Renal cortex interstitium (tissue), 11 donors: ENCODE measurements at regions not wholly inside any gene's neighbourhood (a gene's known extent, or its start where the extent isn't known, plus 50 kb on each side); places are given as distances from the start of the nearest gene placed in this dataset.

Experiments used
- DNase-seq, 11 donors: peaks; one replicate each; pipeline ENCODE4 v3.0.0-alpha.2; 2013; ENCODE audit warnings: low read depth in 9 of 11, low spot score in 4 of 11; ENCODE audit errors: extremely low read depth in 1 of 11

DNA sequence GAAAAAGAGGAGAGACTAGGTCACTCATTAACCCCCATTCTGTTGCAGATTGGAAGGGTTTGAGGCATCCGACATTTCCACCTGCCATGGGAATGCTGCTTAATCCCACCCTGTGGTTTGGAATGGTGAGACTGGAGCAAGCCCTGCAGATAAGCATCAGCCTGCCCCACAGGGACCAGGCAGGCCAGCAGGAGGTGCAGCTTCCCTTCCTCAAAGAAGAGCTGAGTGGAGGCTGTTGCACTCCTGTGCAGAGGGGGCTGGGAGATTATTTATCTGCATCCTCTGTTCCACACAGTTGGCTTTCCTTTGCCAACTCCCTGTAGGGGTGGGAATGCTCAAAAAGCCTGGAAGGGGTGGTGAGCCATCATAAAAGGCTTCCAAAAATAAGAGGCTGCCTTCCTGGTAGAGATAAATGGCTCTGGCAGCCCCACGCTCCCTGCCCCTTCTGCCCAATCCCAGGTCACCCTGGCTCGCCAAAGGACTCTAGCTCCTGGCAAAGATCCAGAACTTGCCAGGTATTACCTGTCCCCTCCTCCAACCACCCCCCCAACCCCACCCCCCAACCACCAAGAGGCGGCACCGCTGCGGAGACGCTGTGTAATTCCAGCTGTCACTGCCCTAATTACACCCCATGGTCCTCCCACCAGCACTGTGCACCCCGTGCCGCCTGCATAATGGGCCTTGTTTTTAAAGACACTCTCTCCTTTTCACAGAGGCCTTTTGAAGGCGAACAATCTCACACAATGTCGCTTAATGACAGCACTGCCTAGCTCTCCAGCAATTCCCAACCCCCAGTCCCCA, 83.0 kb upstream of the ZC3H12A start:
- no peak for DNase-seq

- DNase-seq, result no peak
Measured at GRCh38 chr1:37392051-37392450, 82.3 kb upstream of the ZC3H12A start.

GRCh38 chr1:37393173-37394120, 80.9 kb upstream of the ZC3H12A start:
- no peak for DNase-seq

DNA sequence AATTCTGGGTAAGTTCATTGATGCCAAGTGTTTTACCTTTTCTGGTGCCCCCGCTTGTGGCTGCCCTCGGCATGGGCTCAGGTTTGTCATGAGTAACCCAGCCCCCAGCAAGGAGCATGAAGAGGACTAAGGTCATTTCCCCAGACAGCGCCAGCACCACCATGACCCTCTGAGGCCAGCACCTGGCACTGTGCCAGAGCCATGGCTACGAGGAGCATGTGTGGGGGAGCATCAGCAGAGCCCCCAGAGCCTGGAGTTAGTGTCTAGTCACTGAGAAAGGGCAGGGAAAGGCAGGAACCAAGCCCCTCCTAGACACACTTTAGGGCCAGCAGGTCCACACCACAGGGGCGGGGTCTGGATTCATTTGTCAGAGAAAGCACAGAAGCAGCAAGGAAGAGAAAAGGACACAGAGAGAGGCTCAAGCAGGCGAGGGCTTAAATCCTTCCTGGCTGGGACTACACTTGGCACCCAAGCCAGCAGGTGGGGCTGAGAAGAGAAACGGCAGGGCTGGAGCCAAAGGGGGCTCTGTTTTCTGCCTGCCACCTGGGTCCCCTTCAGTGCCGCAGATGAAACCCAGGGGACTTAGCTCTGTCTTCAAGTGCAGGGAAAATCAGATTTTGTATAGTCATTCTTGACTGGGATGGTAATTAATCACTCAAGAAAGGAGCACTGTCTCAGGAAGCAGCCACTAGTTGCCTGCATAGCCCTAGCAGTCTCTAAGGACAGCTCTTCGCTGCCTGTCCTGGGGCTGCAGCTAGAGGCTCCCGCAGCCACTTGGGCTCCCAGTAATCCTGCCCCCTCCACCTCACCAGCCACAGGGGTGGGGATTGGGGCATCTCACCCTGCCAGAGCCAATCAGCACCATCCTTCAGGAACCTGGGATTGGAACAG, 79.6 kb upstream of the ZC3H12A start:
- no peak for DNase-seq

- DNase-seq, result no peak
Measured at GRCh38 chr1:37398096-37398495, 76.3 kb upstream of the ZC3H12A start.

GRCh38 chr1:37399205-37399604, 75.2 kb upstream of the ZC3H12A start:
- no peak for DNase-seq

DNA sequence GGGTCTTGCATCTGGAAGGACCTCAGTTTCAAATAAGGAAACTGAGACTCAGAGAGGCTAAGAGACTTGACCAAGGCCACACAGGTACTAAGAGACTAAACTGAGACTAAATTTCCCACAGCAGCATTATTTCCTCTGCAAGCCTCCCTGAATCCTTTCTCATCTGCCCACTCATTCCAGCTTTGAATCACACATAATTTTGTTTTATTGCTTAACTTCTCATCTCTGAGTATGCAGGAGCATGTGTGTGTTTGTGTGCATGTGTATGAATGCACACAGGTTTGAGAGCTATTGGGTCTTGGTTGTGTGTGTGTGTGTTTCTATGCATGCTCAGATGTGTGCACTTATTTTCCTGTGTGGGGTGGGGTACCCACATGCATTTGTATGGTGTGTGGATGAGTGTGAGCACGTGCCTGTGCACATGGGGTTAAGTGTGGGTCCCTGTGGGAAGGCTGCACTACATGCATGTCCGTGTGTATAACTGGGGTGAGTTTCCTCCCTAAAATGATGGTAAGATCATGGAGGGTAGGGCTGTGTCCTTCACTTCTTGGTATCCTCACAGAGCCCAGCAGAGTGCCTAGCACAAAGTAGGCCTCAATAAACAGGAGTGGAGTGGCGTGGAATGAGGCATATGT, 74.4 kb upstream of the ZC3H12A start:
- no peak for DNase-seq

DNA sequence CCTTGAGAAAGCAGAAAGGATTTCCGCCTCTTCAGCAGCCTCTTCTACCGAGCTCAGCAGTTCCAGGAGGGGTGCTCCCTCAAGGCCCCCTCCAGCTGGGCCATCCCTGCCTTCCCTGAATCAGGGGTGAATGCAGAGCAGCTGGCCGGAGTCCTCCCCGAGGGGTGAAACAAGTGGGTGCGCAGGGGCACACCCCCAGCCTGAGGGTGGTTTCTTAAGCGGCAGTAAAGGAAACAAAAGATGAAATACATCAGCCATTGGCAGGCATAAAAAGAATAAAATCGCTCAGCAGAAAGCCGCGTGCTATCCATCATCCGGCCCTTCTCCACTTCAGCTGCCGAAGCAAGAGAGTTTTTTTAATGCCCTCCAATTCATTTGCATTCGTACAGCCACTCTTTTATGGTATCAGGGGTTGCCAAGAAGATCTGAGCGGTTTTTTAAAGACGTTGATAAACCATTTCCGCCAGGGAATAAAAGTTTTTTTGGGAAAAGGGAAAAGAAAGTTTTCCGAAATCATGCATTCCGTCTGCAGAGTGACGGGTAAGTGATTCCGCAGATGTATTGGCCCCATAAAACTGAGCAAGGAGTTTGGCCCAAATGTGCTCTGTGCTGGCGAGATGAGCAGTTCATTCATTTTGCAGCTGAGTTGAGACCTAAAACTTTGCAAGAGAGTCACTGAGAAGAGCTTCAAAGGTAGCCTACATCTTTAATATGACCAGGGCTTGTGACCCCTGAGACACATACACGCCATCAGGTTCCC, 73.7 kb upstream of the ZC3H12A start:
- DNase-seq, result no peak

DNA sequence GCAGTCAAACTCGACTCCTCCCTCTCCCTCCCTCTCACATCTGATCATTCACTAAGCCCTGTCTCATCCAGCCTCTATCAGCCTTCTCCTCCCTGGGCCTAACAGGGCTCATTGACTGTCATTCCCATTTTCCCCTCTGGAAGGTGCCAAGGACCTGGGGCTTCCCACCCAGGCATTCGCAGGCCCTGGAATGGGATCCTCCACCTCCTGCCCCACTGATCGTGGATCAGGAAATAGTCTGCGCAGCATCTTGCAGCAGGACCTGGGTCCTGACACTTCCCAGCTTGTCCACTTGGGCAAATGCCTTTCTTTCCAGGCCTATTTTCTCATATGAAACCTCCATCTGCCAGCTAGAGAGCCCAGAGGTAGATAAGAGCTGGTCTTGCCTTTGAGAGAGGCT, 71.2 kb upstream of the ZC3H12A start:
- DNase-seq, result no peak

- DNase-seq, result no peak
Measured at GRCh38 chr1:37404711-37405110, 69.7 kb upstream of the ZC3H12A start.

GRCh38 chr1:37410105-37410504, 64.3 kb upstream of the ZC3H12A start:
- no peak for DNase-seq

GRCh38 chr1:37410815-37411214, 63.6 kb upstream of the ZC3H12A start:
- DNase-seq, result peak in 10 of 11 donors; percentile 10 to 50 (median 34)

DNA sequence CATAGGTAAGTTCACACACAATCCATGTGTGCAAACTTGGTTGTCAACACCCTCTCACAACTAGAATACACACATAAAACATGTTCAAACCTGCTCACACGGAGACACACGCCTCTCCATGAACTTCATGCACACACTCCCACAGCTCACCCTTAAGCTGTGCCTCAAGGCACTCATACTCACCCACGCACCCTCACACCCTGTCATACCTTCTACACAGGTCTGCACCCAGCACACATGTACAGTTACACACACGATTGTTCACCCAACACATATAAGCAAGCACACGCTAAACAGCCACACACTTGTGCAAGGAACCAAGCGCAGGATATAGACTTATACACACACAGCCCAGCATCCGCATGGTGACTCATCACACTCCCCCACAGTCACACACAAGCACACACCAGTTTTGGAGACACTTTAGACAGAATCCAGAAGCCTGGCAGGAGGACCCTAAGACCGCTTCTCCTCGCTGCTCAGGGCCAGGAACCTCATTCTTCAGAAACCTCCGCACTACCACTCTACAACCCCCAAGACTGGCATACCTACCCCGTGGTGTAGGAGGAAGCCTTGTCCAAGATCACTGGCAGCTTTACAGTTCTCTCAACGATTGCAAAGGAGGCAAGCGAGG, 58.7 kb upstream of the ZC3H12A start:
- no peak for DNase-seq

- no peak for DNase-seq
Measured at GRCh38 chr1:37420456-37420855, 53.9 kb upstream of the ZC3H12A start.

- DNase-seq, result no peak
Measured at GRCh38 chr1:37423810-37424209, 50.6 kb upstream of the ZC3H12A start.

DNA sequence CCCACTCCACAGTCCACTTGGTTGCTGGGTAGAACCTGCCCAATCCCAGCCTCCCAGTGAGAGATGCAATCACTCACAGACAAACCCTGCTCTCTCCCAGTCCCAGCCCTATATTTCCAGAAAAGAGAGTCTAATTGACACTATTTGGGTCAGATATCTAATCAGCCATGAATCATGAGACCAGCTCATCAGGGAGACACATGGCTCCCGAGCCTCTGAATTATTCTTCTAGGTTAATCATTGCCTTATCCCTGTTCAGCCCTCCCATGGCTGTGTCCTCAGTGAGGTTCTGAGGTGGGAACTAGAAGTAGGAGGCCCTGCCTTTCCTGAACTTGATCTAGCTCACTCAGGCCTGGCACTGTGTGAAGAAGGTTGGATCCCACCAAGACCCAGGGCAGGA, 49.9 kb upstream of the ZC3H12A start:
- DNase-seq, result no peak
